Psoas muscle (tissue), 7 donors: ENCODE measurements at regions not wholly inside any gene's neighbourhood (a gene's known extent, or its start where the extent isn't known, plus 50 kb on each side); places are given as distances from the start of the nearest gene placed in this dataset.

Experiments used
- ATAC-seq, 4 donors: fragments of 200-7000 bp; cut with Tn5 transposase; one replicate each; pipeline ENCODE4 v1.9.1; 2020; ENCODE audit warnings: moderate library complexity in 3 of 4, mild to moderate bottlenecking in 2 of 4
- DNase-seq, 2 donors: peaks; one replicate each; pipeline ENCODE4 v3.0.0-alpha.2; 2020
- H3K27ac ChIP-seq: fragments of 200-600 bp; one replicate; pipeline ENCODE4 v1.8.0; 2022
- H3K27me3 ChIP-seq, 3 donors: fragments of 200-600 bp in 1 of 3; one replicate each; pipeline versions ENCODE4 v1.6.1 to v1.8.0; 2013 to 2022; ENCODE audit warnings: low read length in 2 of 3, mild to moderate bottlenecking in 2 of 3, moderate library complexity in 1 of 3; ENCODE audit not compliant: insufficient read depth in 3 of 3
- H3K36me3 ChIP-seq, 2 donors: fragments of 200-600 bp in 1 of 2; one replicate each; pipeline versions ENCODE4 v1.6.1 to v1.8.0; 2013 to 2022; ENCODE audit warnings: low read depth in 1 of 2, mild to moderate bottlenecking in 1 of 2, moderate library complexity in 1 of 2; ENCODE audit not compliant: insufficient read depth in 1 of 2
- H3K4me1 ChIP-seq: fragments of 200-600 bp; one replicate; pipeline ENCODE4 v1.8.0; 2022
- H3K4me3 ChIP-seq: fragments of 200-600 bp; one replicate; pipeline ENCODE4 v1.8.0; 2022; ENCODE audit warnings: mild to moderate bottlenecking
- H3K9me3 ChIP-seq: fragments of 200-600 bp; one replicate; pipeline ENCODE4 v1.8.0; 2022
- CTCF ChIP-seq: fragments of 200-600 bp; IDR thresholded peaks from one replicate; pipeline ENCODE4 v1.8.0; 2022; ENCODE audit warnings: antibody characterized with exemption
- WGBS, 3 donors: extraction: QIAGEN DNeasy Blood & Tissue Kit; methylation state at CpG; one replicate each; pipeline versions ENCODE4 v1.1.6 to v1.1.7; 2013; 5-methylcytosine and 5-hydroxymethylcytosine counted together
- intact Hi-C, 2 donors: fragments of 100-400 bp; cut with DNase I; formaldehyde crosslinking; loops; one replicate each; pipeline versions ENCODE4 v1.11.0 to v1.14.2; 2022
- donor health status: healthy with polysubstance abuse.
- donor health status: DM: no; HTN: no; CAD: no; lungs with moderate emphysema.
- donor health status: Bipolar disorder and iron deficiency.
- donor health status: healthy.
- donor health status: DM: yes; HTN: yes; CAD: no.
- donor health status: DM: no; HTN: no; CAD: no.
- donor health status: DM: yes; HTN: yes; CAD: no.

- WGBS, 3 donors, result 68 to 80% (median 69%) methylated on average over 3 of the region's 3 CpGs
Observed at GRCh38 chr5:169351721-169352120, 50.8 kb upstream of the SLIT3 start.

GRCh38 chr5:169350759-169351240 is 49.9 kb upstream of the SLIT3 start:
- TF ChIP-seq CTCF, result no peak
- peak in 2 of 4 donors; percentile 34 to 68 for ATAC-seq
- Histone ChIP-seq H3K9me3 (no peaks in the 10 kb centered on the region), H3K27me3 (no peaks in the 10 kb centered on the region), H3K27ac (no peak overlapping the region), H3K36me3 (no peaks in the 10 kb centered on the region), H3K4me1 (no peaks in the 10 kb centered on the region), H3K4me3 (no peak overlapping the region)
- DNase-seq, result peak in 1 of 2 donors; percentile 24
- intact Hi-C loops, result no loop called here
- 20 to 42% (median 21%) methylated on average over 7 of the region's 7 CpGs for WGBS, 3 donors

More at GRCh38 chr5:169351721-169352120, 50.8 kb upstream of the SLIT3 start:
- no peaks in the 10 kb centered on the region for H3K36me3 ChIP-seq
- H3K4me3 ChIP-seq, result no peak overlapping the region
- ATAC-seq (no peak), DNase-seq (no peak)
- no peak for TF ChIP-seq CTCF
- no peaks in the 10 kb centered on the region for H3K4me1 ChIP-seq
- H3K27me3 ChIP-seq, result no peaks in the 10 kb centered on the region
- H3K27ac ChIP-seq, result no peak overlapping the region
- no peaks in the 10 kb centered on the region for H3K9me3 ChIP-seq
- intact Hi-C loops, result no loop called here
